ENCODE measurements at regions not wholly inside any gene's neighbourhood (a gene's known extent, or its start where the extent isn't known, plus 50 kb on each side); places are given as distances from the start of the nearest gene placed in this dataset.
A peak's percentile ranks its signal among the peaks of the same experiment; 100 is the strongest.

DNA sequence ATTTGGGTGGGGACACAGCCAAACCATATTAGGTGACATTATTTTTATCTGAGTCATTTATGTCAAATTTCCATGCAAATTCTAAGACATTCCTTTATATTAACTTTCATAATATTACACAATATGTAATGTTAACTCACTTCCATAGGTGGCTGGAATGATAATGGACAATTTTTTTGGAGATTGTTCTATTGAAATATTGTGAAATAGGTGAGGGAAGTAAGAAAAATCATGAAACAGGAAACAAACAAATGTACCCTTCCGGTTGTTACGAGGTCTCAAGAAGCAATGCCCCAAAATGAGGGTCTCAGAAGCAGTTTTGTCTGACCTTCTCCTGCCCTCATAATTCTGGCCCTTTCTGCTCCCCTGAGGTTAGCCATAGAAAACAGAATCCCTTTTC is 306.5 kb downstream of the HDGFL1 start:
- DNase-seq (ENCODE audit: low read depth) (no peak), FAIRE-seq (no peak)

GRCh38 chr6:22878324-22878701 is 308.9 kb downstream of the HDGFL1 start:
- Histone ChIP-seq H3K27me3 (ENCODE audit: control insufficient read depth, insufficient read depth, low read length) (no peaks in the 10 kb centered on the region), H3K36me3 (ENCODE audit: control insufficient read depth, insufficient read depth, low read length) (no peaks in the 10 kb centered on the region), H3K4me3 (ENCODE audit: low read depth, low read length) (no peak overlapping the region)
- no peak for FAIRE-seq
- TF ChIP-seq, protein P1, sequence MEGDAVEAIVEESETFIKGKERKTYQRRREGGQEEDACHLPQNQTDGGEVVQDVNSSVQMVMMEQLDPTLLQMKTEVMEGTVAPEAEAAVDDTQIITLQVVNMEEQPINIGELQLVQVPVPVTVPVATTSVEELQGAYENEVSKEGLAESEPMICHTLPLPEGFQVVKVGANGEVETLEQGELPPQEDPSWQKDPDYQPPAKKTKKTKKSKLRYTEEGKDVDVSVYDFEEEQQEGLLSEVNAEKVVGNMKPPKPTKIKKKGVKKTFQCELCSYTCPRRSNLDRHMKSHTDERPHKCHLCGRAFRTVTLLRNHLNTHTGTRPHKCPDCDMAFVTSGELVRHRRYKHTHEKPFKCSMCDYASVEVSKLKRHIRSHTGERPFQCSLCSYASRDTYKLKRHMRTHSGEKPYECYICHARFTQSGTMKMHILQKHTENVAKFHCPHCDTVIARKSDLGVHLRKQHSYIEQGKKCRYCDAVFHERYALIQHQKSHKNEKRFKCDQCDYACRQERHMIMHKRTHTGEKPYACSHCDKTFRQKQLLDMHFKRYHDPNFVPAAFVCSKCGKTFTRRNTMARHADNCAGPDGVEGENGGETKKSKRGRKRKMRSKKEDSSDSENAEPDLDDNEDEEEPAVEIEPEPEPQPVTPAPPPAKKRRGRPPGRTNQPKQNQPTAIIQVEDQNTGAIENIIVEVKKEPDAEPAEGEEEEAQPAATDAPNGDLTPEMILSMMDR (IDR thresholded peaks at IDR 0.05; ENCODE audit: insufficient read depth, low read length, severe bottlenecking), result no peak
- no peak for DNase-seq (ENCODE audit: low read depth)

More for the DNA sequence above, 306.5 kb downstream of the HDGFL1 start:
- TF ChIP-seq, protein P1 (IDR thresholded peaks at IDR 0.05; ENCODE audit: insufficient read depth, low read length, severe bottlenecking), result no peak
- Histone ChIP-seq H3K4me3 (ENCODE audit: low read depth, low read length) (no peak overlapping the region), H3K36me3 (ENCODE audit: control insufficient read depth, insufficient read depth, low read length) (no peaks in the 10 kb centered on the region), H3K27me3 (ENCODE audit: control insufficient read depth, insufficient read depth, low read length) (no peaks in the 10 kb centered on the region)

GRCh38 chr6:22878706-22879105 is 309.3 kb downstream of the HDGFL1 start:
- Histone ChIP-seq H3K4me3 (ENCODE audit: low read depth, low read length) (no peak overlapping the region), H3K27me3 (ENCODE audit: control insufficient read depth, insufficient read depth, low read length) (no peaks in the 10 kb centered on the region), H3K36me3 (ENCODE audit: control insufficient read depth, insufficient read depth, low read length) (no peaks in the 10 kb centered on the region)
- FAIRE-seq, result no peak
- no peak for DNase-seq (ENCODE audit: low read depth)
- TF ChIP-seq, protein P1 (IDR thresholded peaks at IDR 0.05; ENCODE audit: insufficient read depth, low read length, severe bottlenecking), result no peak

DNA sequence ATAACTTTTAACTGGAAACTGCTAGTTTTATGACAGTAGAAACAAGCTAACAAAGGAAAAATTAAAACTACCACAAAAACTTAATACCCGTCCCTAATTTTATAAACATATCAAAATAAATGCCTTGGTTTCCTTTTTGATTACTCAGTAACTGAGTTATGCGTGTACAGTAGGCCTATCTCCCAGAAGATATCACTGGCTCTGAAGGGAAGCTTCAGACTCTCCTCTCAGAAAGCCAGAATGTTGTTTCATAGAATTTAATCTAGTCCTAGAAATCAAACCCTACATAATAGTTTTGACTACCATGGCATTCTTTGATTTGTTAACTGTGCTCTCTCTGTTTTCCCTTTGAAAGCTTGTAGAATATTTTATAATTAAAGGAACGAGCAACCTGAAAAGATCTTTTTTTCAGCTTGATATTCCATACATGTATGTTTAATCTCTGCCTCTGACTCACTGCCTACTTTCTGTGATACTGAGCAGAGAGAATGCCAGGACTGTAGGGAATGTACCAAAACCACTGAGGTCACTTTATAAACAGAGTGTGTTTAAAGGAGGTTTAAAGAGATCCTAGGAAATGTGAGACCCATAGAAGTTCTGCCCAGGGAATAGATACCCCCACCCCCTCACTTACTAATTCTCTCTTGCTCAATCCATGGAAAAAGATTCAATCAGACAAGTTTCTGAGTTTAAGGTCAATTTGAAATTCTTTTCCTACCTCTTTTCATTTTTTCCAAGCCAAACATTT is 311.5 kb downstream of the HDGFL1 start:
- H3K4me3 ChIP-seq (ENCODE audit: low read depth, low read length), result no peak overlapping the region
- DNase-seq (ENCODE audit: low read depth) (peak; percentile 98), FAIRE-seq (no peak)
- TF ChIP-seq, protein P1 (IDR thresholded peaks at IDR 0.05; ENCODE audit: insufficient read depth, low read length, severe bottlenecking), result no peak
- H3K27me3 ChIP-seq (ENCODE audit: control insufficient read depth, insufficient read depth, low read length), result no peaks in the 10 kb centered on the region
- no peaks in the 10 kb centered on the region for H3K36me3 ChIP-seq (ENCODE audit: control insufficient read depth, insufficient read depth, low read length)

- FAIRE-seq (no peak), DNase-seq (ENCODE audit: low read depth) (no peak)
- H3K36me3 ChIP-seq (ENCODE audit: control insufficient read depth, insufficient read depth, low read length), result no peaks in the 10 kb centered on the region
- TF ChIP-seq, protein P1 (IDR thresholded peaks at IDR 0.05; ENCODE audit: insufficient read depth, low read length, severe bottlenecking), result no peak
- no peak overlapping the region for H3K4me3 ChIP-seq (ENCODE audit: low read depth, low read length)
- no peaks in the 10 kb centered on the region for H3K27me3 ChIP-seq (ENCODE audit: control insufficient read depth, insufficient read depth, low read length)
Observed at GRCh38 chr6:22882581-22882980, 313.2 kb downstream of the HDGFL1 start.

All from bronchial epithelial cell (primary cell).